NCI-H510A (cell line): ENCODE measurements at regions not wholly inside any gene's neighbourhood (a gene's known extent, or its start where the extent isn't known, plus 50 kb on each side); places are given as distances from the start of the nearest gene placed in this dataset.
"Not testable (repeated sequence)": the region's sequence is repeated elsewhere in the genome, so short reads cannot be mapped to it uniquely, and the experiment has no call there.

ENCODE experiments used
- DNase-seq: peaks from one replicate; lab custom pipeline; 2025; lab: John Stamatoyannopoulos, UW

- DNase-seq = no peak
Measured at GRCh38 chr17:21517538-21518293, 141.6 kb downstream of the KCNJ12 start.

- DNase-seq = no peak
Measured at GRCh38 chr17:21522755-21523336, 146.7 kb downstream of the KCNJ12 start.

- DNase-seq = no peak
Measured at GRCh38 chr17:21523497-21524210, 147.5 kb downstream of the KCNJ12 start.

- DNase-seq = no peak
Measured at GRCh38 chr17:21524211-21524591, 148.0 kb downstream of the KCNJ12 start.

GRCh38 chr17:21525464-21526130 is 149.4 kb downstream of the KCNJ12 start:
- DNase-seq = no peak

- DNase-seq = no peak
Measured at GRCh38 chr17:21528031-21528695, 152.0 kb downstream of the KCNJ12 start.

GRCh38 chr17:21530311-21530710 is 154.2 kb downstream of the KCNJ12 start:
- no peak for DNase-seq

- no peak for DNase-seq
Measured at GRCh38 chr17:21530841-21531240, 154.7 kb downstream of the KCNJ12 start.

- DNase-seq = no peak
Measured at GRCh38 chr17:21532763-21533385, 156.7 kb downstream of the KCNJ12 start.

- no peak for DNase-seq
Measured at GRCh38 chr17:21535686-21536375, 156.5 kb upstream of the KCNJ18 start.

GRCh38 chr17:21537302-21537701 is 155.0 kb upstream of the KCNJ18 start:
- DNase-seq = no peak

GRCh38 chr17:21538615-21539014 is 153.7 kb upstream of the KCNJ18 start:
- DNase-seq = no peak

GRCh38 chr17:21539146-21539545 is 153.2 kb upstream of the KCNJ18 start:
- no peak for DNase-seq

- no peak for DNase-seq
Measured at GRCh38 chr17:21540502-21540901, 151.8 kb upstream of the KCNJ18 start.

GRCh38 chr17:21542070-21542469 is 150.3 kb upstream of the KCNJ18 start:
- no peak for DNase-seq

- DNase-seq = no peak
Measured at GRCh38 chr17:21542991-21543390, 149.3 kb upstream of the KCNJ18 start.

GRCh38 chr17:21545064-21545463 is 147.3 kb upstream of the KCNJ18 start:
- no peak for DNase-seq

GRCh38 chr17:21548236-21548635 is 144.1 kb upstream of the KCNJ18 start:
- DNase-seq = no peak

- DNase-seq = no peak
Measured at GRCh38 chr17:21549107-21549687, 143.1 kb upstream of the KCNJ18 start.

- not testable (repeated sequence) for DNase-seq
Measured at GRCh38 chr17:21550031-21550430, 142.3 kb upstream of the KCNJ18 start.
